RPMI7951 (cell line): ENCODE measurements at regions not wholly inside any gene's neighbourhood (a gene's known extent, or its start where the extent isn't known, plus 50 kb on each side); places are given as distances from the start of the nearest gene placed in this dataset.
"Not testable (repeated sequence)": the region's sequence is repeated elsewhere in the genome, so short reads cannot be mapped to it uniquely, and the experiment has no call there.

ENCODE experiments used
- DNase-seq: peaks from one replicate; pipeline ENCODE4 v3.0.0-alpha.2; 2012; ENCODE audit warnings: low read depth

DNA sequence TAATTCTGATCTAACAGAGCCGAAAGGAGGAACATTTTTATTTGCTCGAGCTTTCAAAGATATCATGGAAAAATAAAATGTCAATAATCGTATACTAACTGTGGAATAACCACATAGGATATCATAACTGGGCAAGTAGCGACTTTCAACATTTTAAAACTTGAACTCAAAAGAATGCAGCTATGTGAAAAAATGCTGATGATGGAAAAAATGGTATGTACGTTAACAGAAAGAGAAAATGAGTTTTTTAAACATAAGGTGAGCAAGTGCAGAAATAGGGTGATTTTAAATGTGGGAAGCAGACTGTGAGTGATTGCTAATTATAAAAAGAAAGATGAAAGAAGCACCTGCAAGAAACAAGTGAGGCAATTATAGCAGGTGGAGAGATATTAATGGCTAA, 238.3 kb upstream of the HSF2 start:
- DNase-seq = no peak

DNA sequence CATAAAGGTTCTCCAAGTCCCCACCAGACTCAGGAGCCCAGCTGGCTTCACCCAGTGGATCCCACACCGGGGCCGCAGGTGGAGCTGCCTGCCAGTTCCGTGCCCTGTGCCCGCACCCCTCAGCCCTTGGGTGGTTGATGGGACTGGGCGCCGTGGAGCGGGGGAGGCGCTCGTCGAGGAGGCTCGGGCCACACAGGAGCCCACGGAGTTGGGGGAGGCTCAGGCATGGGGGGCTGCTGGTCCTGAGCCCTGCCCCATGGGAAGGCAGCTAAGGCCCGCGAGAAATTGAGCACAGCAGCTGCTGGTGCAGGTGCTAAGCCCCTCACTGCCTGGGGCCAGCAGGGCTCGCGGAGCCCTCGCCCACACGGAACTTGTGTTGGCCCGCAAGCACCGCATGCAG, 234.4 kb upstream of the HSF2 start:
- DNase-seq = no peak

DNA sequence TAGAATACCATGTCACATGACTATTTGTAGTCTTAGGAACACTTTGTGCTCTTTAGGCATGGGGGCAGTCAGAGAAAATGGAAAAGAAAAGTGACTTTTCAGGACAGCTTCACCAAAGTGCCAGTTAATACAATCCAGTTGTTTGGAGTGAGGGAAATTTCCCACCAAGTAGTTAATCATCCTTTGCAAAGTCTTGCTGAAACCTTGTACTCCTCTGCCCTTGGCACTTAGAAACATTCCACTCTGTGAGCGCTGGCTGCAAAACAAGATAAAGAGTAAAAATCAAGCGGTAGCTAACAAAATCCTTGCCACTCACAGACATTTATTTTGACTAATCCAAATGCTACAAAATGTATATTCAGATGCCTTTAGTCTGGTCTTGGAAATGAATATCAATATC, 229.2 kb upstream of the HSF2 start:
- no peak for DNase-seq

DNA sequence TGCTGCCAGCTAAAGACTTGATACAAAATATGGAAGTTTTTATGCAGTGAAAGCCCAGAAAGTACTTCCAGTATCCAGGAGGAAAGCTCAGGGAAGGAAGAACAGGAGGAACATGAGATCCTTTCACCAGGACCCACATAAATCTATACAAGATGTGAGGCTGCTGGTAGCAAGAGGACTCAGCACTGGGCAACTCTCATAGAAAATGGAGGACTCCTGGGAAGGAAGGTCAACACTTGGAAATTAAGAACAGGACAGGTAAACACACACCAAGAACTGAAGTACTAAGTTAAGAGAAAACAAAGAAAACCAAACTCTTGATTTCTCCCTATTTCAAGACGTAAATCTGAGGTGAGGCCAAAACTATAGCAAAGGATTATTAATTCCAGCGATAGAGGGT, 220.5 kb upstream of the HSF2 start:
- no peak for DNase-seq

DNA sequence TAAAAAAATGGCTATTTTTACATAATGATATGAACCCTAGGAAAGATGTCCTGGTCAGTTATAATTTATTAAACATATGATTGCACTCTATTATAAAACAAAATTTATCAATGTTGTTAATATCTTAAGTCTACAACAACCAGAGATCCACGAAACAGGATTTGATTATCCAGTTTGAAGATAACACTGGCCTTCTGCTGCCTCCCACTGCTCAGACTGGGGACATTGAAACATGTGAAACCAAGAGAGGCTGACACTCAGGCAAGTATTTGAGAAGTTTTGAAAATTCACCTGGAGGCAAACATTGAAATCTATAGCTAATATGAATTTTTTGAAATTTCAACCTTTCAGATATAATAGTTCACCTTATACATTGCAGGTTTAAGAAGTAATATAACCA, 219.3 kb upstream of the HSF2 start:
- no peak for DNase-seq

DNA sequence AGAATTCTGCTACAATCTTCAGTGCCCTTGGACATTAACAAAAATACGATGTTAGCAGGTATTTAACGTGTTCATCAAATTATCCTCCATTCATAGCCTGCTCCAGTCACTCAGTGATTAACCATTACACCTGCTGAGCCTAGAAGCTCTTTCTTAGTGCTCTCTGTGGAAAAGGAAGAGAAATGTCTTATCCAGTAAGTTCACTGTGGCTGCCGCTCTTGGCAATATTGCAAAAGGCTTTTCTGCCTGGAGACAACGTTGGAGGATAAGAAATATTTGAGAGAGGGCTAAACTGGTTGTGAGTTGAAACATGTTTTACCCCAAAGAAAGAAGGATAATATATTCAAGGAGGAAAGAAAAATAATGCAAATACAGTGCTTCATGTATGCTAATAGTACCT, 217.4 kb upstream of the HSF2 start:
- no peak for DNase-seq

DNA sequence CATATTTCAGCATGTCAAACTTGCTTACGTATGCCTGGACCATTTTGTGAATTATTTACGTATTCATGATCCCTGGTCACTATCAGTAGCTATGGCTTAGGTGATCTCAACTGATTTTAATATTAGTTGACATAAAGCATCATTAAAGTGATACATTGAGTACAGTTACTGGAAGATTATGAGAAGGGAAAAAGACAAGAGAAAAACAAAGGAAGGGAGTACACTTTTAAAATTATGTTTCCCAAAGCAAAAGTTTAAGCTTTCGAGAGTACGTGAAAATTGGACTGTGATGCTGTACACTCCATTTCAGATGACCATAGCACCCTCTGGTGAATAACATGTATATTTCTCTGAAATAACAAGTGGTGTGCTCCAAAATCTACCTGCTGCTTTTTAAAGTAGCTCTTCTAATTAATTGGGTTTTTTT, 215.0 kb upstream of the HSF2 start:
- DNase-seq = peak; percentile 24

DNA sequence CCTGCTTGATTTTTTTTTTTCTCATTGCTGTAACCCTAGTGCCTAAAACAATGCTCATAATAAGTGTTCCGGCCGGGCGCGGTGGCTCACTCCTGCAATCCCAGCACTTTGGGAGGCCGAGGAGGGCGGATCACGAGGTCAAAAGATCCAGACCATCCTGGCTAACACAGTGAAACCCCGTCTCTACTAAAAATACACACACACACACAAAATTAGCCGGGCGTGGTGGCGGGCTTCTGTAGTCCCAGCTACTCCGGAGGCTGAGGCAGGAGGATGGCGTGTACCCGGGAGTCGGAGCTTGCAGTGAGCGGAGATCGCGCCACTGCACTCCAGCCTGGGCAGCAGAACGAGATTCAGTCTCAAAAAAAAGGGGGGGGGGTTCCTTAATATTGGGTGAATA, 214.0 kb upstream of the HSF2 start:
- DNase-seq = not testable (repeated sequence)

DNA sequence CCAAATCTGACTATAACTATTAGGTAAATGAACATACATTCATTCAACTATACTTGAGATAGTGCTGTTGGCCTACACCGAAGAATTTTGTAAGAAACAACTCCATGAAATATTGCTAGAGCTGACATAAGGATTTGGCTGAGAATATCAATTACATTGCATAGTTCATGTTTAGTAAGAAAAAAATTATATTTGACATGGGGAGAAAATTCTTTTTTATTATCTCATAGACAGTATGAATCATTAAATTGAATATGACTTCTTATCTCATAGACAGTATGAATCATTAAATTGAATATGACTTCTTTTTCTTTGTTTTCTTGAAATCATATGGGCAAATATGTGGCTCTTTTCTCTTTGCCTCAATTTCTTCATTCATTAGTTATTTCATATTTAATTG, 212.3 kb upstream of the HSF2 start:
- no peak for DNase-seq

DNA sequence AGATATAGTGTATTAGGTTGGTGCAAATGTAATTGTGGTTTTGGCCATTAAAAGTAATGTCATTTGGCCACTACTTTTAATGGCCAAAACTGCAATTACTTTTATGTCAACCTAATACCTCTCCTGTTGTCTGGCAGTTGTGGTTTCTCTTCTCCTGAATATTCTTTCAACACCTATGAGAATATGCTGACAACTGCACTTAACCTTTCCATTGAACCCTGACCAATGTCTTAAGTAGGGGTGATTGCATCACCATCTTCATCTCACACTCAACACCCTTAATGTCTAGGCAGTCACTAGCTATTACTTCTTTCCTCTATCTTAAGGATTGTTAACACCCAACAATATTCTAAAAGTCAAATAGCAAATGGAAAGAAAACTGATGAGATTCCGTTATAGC, 200.5 kb upstream of the HSF2 start:
- no peak for DNase-seq

DNA sequence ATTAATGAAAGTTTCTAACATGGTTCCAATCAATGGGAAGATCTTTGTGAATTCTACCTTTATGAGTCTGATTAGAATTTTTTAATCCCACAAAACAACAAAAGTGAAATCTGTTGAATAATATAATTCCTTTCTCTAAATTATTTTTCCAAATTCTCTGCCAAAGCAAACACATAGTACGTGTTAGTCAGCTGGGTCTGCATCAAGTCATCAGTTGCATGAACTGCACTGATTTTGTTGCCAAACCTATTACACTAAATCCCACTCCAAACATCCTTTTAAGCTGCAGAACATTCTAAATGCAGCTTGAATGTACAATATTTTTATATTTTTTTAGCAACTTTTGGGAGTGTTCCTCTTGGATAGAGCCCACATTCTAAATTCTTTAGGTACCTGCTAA, 199.0 kb upstream of the HSF2 start:
- DNase-seq = no peak

DNA sequence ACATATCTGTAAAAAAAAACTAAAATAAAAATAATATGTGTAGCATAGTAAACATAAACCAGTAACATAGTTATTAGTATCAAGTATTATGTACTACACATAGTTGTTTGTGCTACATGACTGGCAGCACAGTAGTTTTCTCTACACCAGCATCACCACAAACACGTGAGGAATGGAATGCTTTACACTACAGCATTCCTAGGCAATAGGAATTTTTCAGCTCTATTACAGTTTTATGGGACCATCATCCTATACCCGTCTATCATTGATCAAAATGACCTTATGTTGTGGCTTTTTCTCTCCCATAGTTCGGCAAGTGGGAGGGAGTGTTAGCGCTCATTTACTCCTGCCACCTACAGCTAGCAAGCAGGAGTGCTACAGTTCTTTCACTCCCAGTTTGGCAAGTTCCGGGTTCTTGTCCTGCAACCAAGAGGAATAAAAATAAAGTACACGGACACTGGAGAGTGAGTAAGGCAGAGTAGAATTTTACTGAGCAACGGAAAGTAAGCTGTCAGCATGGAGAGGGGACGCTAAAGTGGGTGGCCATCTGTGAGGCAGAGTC, 196.8 kb upstream of the HSF2 start:
- DNase-seq = peak; percentile 3

DNA sequence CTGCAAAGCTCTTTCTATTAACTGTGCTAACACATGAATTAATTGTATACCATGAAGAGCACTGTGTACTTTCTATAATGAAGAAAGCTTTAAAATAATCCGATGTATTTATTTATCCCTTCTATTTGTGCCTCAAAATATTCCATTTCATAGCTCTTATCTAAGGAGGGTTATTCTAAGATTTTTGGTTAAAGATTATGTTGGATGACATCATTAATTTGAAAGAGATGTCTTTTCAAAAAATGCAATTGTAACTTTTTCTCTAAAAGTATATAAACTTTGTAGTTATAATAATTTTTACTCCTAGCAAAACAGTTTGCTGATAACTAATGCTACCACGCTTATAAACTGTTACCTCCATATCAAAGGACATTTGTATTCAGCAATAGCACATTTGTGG, 192.4 kb upstream of the HSF2 start:
- no peak for DNase-seq

DNA sequence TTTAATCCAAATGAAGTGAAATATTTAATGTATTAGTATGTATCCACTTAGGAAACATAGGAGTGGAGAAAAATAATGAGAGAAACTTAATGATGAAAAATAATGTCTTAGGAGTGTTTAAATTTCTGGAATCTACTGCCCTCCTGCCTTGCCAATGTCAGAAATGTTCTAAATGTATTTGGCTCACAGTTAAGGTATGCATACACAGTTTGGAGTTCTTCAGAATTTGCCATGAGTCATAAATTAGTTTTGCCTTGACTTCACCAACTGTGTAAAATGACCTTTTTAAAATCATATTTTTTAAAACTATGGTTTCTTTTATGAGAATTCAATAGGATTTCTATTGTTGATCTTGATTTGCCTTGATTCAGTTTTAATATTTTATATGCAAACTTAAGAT, 191.7 kb upstream of the HSF2 start:
- DNase-seq = no peak

DNA sequence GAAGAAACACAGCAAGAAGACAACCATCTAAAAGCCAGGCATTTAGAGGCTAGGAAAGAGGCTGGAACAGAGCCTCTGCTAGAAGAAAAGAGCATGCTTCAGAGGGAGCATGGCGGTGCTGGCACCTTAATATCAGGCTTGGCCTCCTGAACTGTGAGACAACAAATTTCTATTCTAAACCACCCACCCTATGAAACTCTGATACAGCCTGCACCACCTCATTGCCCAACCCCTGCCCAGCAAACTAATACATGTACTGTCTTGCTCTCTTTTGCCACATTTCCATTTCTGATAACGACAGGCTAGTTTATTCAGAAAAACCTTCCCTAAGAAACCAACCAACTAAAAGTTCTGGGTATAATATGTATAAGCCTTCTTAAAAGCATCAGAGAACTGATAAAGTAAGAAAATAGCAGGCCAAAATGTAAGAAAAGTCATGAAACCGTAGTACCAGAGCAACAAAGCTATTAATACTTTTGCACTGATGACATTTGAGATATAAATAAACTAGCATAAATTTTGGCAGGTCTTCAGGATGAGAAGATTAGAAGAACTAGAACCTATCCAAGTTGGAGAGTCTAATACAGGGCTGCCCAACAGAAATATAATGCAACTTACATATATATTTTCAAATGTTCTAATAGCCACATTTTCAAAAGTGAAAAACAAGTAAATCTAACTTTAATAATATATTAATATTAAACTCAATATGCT, 184.7 kb upstream of the HSF2 start:
- DNase-seq = no peak

DNA sequence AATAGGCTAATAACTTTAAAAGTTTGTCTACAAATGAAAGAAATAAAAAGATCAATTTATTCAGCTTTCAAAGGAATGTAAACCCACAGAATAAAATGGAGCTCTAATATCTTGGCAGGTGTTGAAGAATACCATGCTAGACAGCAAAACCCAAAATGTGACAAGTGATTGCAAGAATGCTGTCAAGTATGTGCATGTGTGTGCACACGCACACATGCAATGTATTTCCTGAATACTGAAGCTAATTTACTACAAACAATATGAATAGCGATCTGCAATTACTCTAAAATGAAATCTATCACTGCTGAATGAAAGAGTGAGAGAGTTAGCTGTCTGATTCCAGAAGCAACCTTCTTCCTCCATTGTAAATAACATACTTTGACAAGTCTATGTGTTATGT, 179.2 kb upstream of the HSF2 start:
- DNase-seq = no peak

DNA sequence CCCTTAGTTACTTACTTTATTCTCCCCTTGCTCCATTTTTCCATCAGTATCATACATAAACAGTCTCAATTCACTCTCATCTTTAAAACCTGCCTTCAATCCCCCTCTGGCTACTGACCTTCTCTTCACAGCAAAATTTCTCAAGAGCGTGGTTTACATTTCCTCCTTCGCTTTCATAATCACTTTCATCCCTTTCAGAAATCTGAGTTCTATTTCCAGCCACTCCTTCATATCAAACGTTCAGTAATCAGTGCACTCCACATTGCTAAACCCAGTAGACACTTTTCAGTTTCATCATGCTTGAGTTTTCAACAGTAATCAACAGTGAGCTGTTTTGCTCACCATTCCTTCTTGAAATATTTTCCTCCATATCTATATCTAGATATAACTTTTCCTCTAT, 176.7 kb upstream of the HSF2 start:
- DNase-seq = no peak

DNA sequence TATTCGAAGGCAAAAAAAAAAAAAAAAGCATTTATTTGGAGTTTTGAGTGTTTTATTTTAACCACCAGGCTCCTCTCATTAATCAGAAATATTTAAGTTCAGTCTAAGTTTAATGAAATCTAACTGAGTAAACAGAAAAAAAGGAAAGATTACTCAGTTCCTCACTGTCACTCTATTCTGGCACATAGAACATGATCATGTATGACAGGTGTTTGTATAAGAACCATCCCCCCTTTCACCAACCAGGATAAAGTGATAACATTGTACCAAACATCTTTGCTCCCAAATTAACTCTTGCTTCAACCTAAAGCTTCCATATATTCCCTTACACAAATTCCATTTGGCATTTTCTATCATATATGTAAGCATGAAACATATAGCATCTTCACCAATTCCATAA, 176.2 kb upstream of the HSF2 start:
- DNase-seq = no peak

DNA sequence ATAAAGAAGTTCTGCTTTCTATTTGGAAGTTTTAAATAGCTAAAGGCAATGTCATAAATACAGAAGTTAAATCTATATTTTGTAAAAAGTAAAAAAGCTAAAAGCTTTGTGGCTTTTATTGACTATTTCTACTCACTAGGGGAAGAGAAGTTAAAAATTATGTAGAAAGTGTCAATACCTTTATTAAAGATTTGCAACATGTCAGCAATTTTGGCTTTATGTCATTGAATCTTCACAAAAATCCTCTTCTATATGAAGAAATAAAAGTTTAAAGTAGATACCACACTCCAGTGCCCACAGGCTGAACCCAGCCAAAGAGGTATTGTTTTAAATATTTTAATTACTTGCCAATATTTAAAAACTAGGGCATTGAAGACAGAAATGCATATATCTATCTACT, 160.6 kb upstream of the HSF2 start:
- DNase-seq = no peak

DNA sequence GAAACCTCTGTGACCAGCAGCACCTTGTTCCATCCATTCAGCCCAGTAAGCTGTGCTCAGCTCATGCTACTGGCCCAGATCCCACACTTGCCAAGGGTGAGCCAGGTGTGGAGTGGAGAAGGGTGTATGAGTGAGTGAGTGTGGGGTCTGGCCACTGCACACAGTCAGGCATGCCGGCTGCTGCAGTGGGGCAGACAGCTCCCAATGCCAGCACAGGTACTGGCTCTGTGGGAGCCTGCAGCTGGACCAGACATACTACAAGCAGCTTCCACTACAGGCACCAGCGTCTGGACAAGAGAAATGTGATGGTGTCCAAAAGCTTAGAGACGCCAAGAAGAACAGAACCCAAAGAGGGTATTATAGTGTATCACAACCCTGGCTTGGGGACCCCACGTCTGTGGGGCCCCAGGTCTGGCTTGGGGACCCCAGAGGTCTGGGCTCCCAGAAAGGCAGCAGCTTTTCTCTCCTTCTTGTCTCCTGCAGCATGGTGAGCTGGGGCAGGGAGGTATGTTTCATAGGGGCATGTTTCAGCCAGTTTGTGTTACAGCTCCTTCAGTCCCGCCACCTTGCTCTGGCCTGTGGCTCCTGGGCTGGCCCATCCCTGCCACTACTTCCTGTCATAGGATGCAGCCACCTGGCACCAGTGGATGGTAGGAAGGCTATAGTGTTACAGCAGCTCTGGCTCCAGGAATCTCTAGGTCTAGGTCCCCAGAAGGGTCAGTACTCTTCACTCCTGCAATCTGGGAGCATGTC, 152.4 kb upstream of the HSF2 start:
- DNase-seq = no peak

DNA sequence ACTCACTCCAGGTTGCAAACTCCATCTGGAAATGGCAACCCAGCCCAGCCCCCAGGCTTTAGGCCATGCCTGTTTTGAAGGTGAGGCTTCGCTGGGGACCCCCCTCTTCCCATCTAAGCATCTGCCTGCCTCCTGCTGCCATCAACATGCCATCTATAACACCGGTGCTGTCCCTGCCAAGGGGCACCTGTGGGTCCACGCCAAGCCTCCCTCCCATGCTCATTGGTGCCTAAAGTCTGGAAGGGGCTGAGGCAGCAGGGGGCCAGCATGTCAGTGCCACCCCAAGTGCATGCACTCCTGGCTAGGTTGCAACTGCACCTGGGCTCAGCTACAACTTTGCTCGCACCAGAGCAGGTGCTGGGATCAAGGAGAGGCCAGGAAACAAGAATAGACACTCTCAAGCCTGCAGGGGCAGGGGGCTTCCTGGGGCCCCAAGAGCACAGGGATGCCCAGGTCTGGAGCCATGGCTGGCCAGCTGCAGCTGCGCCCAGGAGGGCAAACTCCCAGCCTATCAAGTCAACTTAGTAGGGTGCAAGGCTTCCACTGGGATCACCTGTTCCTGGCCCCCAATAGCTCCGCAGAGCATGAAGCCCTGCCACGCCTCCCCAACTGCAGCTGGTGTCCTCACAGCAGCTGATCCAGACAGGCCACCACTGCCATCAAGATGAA, 151.3 kb upstream of the HSF2 start:
- no peak for DNase-seq

DNA sequence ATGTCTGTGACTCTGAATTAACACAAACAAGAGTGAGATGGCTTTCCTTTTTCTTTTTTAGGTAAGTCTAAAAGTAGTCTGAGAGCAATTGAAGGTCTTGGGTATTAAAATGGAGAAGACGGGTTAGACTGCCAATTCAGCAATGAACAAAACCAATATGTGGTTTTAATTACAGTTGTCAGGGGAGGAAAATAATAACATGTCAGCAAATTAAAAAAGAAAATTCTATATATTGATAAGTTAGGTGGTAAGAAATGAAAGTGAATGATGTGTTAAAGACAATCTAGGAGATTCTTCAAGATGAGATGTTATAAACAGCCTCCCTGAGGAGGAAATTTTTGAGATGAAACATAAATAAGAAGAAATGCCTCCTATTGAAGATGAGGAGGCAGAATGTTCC, 150.6 kb upstream of the HSF2 start:
- DNase-seq = no peak

DNA sequence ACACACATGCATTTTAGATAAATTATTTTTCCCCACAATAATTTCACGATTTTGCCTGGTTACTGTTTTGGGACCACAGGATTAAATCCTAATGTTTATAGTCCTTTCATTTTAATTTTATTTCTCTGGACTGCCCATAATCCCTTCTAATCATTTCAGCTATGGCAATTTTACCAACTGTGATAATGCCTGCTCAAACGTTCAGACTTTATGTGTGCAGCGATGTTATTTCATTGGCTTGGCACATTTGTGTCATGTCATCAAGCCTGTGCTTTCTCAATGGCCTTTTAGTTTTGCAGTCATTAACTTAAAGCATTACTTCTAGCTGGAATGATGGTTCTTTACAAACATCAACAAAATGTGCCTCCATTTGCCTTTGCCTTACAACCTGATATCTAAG, 140.6 kb upstream of the HSF2 start:
- no peak for DNase-seq
